ENCODE measurements at regions not wholly inside any gene's neighbourhood (a gene's known extent, or its start where the extent isn't known, plus 50 kb on each side); places are given as distances from the start of the nearest gene placed in this dataset.

- Histone ChIP-seq H3K4me3 (ENCODE audit: low read length in 2 of 2) (no peak overlapping the region), H3K27me3 (ENCODE audit: control insufficient read depth in 2 of 2, insufficient read depth in 1 of 2, low read length in 1 of 2) (no peaks in the 10 kb centered on the region), H3K9me3 (ENCODE audit: control insufficient read depth in 2 of 2, insufficient read depth in 1 of 2, low read length in 1 of 2) (peaks cover 3 to 18% of the 10 kb centered on the region in 2 donors), H3K36me3 (ENCODE audit: control insufficient read depth in 2 of 2, insufficient read depth in 2 of 2, low read length in 1 of 2) (no peaks in the 10 kb centered on the region), H3K4me1 (ENCODE audit: control insufficient read depth in 2 of 2, insufficient read depth in 2 of 2, low read length in 2 of 2) (no peaks in the 10 kb centered on the region), H3K27ac (ENCODE audit: low read depth in 1 of 2, low read length in 1 of 2) (no peak overlapping the region)
- 87% methylated on average over 4 of the region's 4 CpGs for WGBS
- DNase-seq (ENCODE audit: low read depth in 6 of 9, low spot score in 9 of 9): no peak
Measured at GRCh38 chr2:185185044-185185443, 553.6 kb upstream of the FSIP2 start.

GRCh38 chr2:185187421-185187820 lies 551.2 kb upstream of the FSIP2 start:
- H3K27me3 ChIP-seq (ENCODE audit: control insufficient read depth in 2 of 2, insufficient read depth in 1 of 2, low read length in 1 of 2): no peaks in the 10 kb centered on the region
- 90% methylated on average over 3 of the region's 3 CpGs for WGBS
- H3K27ac ChIP-seq (ENCODE audit: low read depth in 1 of 2, low read length in 1 of 2): no peak overlapping the region
- H3K4me3 ChIP-seq (ENCODE audit: low read length in 2 of 2): no peak overlapping the region
- H3K4me1 ChIP-seq (ENCODE audit: control insufficient read depth in 2 of 2, insufficient read depth in 2 of 2, low read length in 2 of 2): no peaks in the 10 kb centered on the region
- DNase-seq (ENCODE audit: low read depth in 6 of 9, low spot score in 9 of 9): no peak
- H3K9me3 ChIP-seq (ENCODE audit: control insufficient read depth in 2 of 2, insufficient read depth in 1 of 2, low read length in 1 of 2): peaks cover 3 to 18% of the 10 kb centered on the region in 2 donors
- H3K36me3 ChIP-seq (ENCODE audit: control insufficient read depth in 2 of 2, insufficient read depth in 2 of 2, low read length in 1 of 2): no peaks in the 10 kb centered on the region

- no peak for DNase-seq (ENCODE audit: low read depth in 6 of 9, low spot score in 9 of 9)
- no peak overlapping the region for H3K27ac ChIP-seq (ENCODE audit: low read depth in 1 of 2, low read length in 1 of 2)
Measured at GRCh38 chr2:185188656-185189055, 549.9 kb upstream of the FSIP2 start.

GRCh38 chr2:185201063-185201462 lies 537.5 kb upstream of the FSIP2 start:
- Histone ChIP-seq H3K36me3 (ENCODE audit: control insufficient read depth in 2 of 2, insufficient read depth in 2 of 2, low read length in 1 of 2) (no peaks in the 10 kb centered on the region), H3K27ac (ENCODE audit: low read depth in 1 of 2, low read length in 1 of 2) (no peak overlapping the region), H3K4me3 (ENCODE audit: low read length in 2 of 2) (no peak overlapping the region), H3K27me3 (ENCODE audit: control insufficient read depth in 2 of 2, insufficient read depth in 1 of 2, low read length in 1 of 2) (no peaks in the 10 kb centered on the region), H3K9me3 (ENCODE audit: control insufficient read depth in 2 of 2, insufficient read depth in 1 of 2, low read length in 1 of 2) (no peaks in the 10 kb centered on the region), H3K4me1 (ENCODE audit: control insufficient read depth in 2 of 2, insufficient read depth in 2 of 2, low read length in 2 of 2) (no peaks in the 10 kb centered on the region)
- 96% methylated on average over 1 of the region's 1 CpG for WGBS
- no peak for DNase-seq (ENCODE audit: low read depth in 6 of 9, low spot score in 9 of 9)

More at GRCh38 chr2:185188656-185189055, 549.9 kb upstream of the FSIP2 start:
- Histone ChIP-seq H3K27me3 (ENCODE audit: control insufficient read depth in 2 of 2, insufficient read depth in 1 of 2, low read length in 1 of 2) (no peaks in the 10 kb centered on the region), H3K9me3 (ENCODE audit: control insufficient read depth in 2 of 2, insufficient read depth in 1 of 2, low read length in 1 of 2) (peaks cover 3 to 18% of the 10 kb centered on the region in 2 donors), H3K4me3 (ENCODE audit: low read length in 2 of 2) (no peak overlapping the region), H3K36me3 (ENCODE audit: control insufficient read depth in 2 of 2, insufficient read depth in 2 of 2, low read length in 1 of 2) (no peaks in the 10 kb centered on the region), H3K4me1 (ENCODE audit: control insufficient read depth in 2 of 2, insufficient read depth in 2 of 2, low read length in 2 of 2) (no peaks in the 10 kb centered on the region)

GRCh38 chr2:185202381-185202780 lies 536.2 kb upstream of the FSIP2 start:
- WGBS: 88% methylated on average over 2 of the region's 2 CpGs
- H3K27me3 ChIP-seq (ENCODE audit: control insufficient read depth in 2 of 2, insufficient read depth in 1 of 2, low read length in 1 of 2): no peaks in the 10 kb centered on the region

GRCh38 chr2:185202945-185203528 lies 535.6 kb upstream of the FSIP2 start:
- Histone ChIP-seq H3K4me3 (ENCODE audit: low read length in 2 of 2) (no peak overlapping the region), H3K9me3 (ENCODE audit: control insufficient read depth in 2 of 2, insufficient read depth in 1 of 2, low read length in 1 of 2) (no peaks in the 10 kb centered on the region), H3K36me3 (ENCODE audit: control insufficient read depth in 2 of 2, insufficient read depth in 2 of 2, low read length in 1 of 2) (no peaks in the 10 kb centered on the region), H3K27me3 (ENCODE audit: control insufficient read depth in 2 of 2, insufficient read depth in 1 of 2, low read length in 1 of 2) (no peaks in the 10 kb centered on the region), H3K4me1 (ENCODE audit: control insufficient read depth in 2 of 2, insufficient read depth in 2 of 2, low read length in 2 of 2) (no peaks in the 10 kb centered on the region), H3K27ac (ENCODE audit: low read depth in 1 of 2, low read length in 1 of 2) (no peak overlapping the region)
- WGBS: 62% methylated on average over 3 of the region's 3 CpGs
- no peak for DNase-seq (ENCODE audit: low read depth in 6 of 9, low spot score in 9 of 9)

More at GRCh38 chr2:185202381-185202780, 536.2 kb upstream of the FSIP2 start:
- no peak for DNase-seq (ENCODE audit: low read depth in 6 of 9, low spot score in 9 of 9)
- Histone ChIP-seq H3K9me3 (ENCODE audit: control insufficient read depth in 2 of 2, insufficient read depth in 1 of 2, low read length in 1 of 2) (no peaks in the 10 kb centered on the region), H3K4me3 (ENCODE audit: low read length in 2 of 2) (no peak overlapping the region), H3K36me3 (ENCODE audit: control insufficient read depth in 2 of 2, insufficient read depth in 2 of 2, low read length in 1 of 2) (no peaks in the 10 kb centered on the region), H3K27ac (ENCODE audit: low read depth in 1 of 2, low read length in 1 of 2) (no peak overlapping the region), H3K4me1 (ENCODE audit: control insufficient read depth in 2 of 2, insufficient read depth in 2 of 2, low read length in 2 of 2) (no peaks in the 10 kb centered on the region)

GRCh38 chr2:185208261-185208660 lies 530.3 kb upstream of the FSIP2 start:
- H3K4me1 ChIP-seq (ENCODE audit: control insufficient read depth in 2 of 2, insufficient read depth in 2 of 2, low read length in 2 of 2): no peaks in the 10 kb centered on the region
- H3K27me3 ChIP-seq (ENCODE audit: control insufficient read depth in 2 of 2, insufficient read depth in 1 of 2, low read length in 1 of 2): no peaks in the 10 kb centered on the region
- DNase-seq (ENCODE audit: low read depth in 6 of 9, low spot score in 9 of 9): no peak
- no peaks in the 10 kb centered on the region for H3K36me3 ChIP-seq (ENCODE audit: control insufficient read depth in 2 of 2, insufficient read depth in 2 of 2, low read length in 1 of 2)
- 14% methylated on average over 1 of the region's 1 CpG for WGBS
- no peak overlapping the region for H3K4me3 ChIP-seq (ENCODE audit: low read length in 2 of 2)
- H3K27ac ChIP-seq (ENCODE audit: low read depth in 1 of 2, low read length in 1 of 2): no peak overlapping the region
- H3K9me3 ChIP-seq (ENCODE audit: control insufficient read depth in 2 of 2, insufficient read depth in 1 of 2, low read length in 1 of 2): no peaks in the 10 kb centered on the region

- Histone ChIP-seq H3K9me3 (ENCODE audit: control insufficient read depth in 2 of 2, insufficient read depth in 1 of 2, low read length in 1 of 2) (no peaks in the 10 kb centered on the region), H3K27ac (ENCODE audit: low read depth in 1 of 2, low read length in 1 of 2) (no peak overlapping the region), H3K27me3 (ENCODE audit: control insufficient read depth in 2 of 2, insufficient read depth in 1 of 2, low read length in 1 of 2) (no peaks in the 10 kb centered on the region), H3K36me3 (ENCODE audit: control insufficient read depth in 2 of 2, insufficient read depth in 2 of 2, low read length in 1 of 2) (no peaks in the 10 kb centered on the region), H3K4me1 (ENCODE audit: control insufficient read depth in 2 of 2, insufficient read depth in 2 of 2, low read length in 2 of 2) (no peaks in the 10 kb centered on the region), H3K4me3 (ENCODE audit: low read length in 2 of 2) (no peak overlapping the region)
- WGBS: 72% methylated on average over 3 of the region's 3 CpGs
- DNase-seq (ENCODE audit: low read depth in 6 of 9, low spot score in 9 of 9): no peak
Measured at GRCh38 chr2:185215497-185215896, 523.1 kb upstream of the FSIP2 start.

GRCh38 chr2:185219981-185220380 lies 518.6 kb upstream of the FSIP2 start:
- no peak overlapping the region for H3K4me3 ChIP-seq (ENCODE audit: low read length in 2 of 2)
- H3K36me3 ChIP-seq (ENCODE audit: control insufficient read depth in 2 of 2, insufficient read depth in 2 of 2, low read length in 1 of 2): no peaks in the 10 kb centered on the region
- DNase-seq (ENCODE audit: low read depth in 6 of 9, low spot score in 9 of 9): no peak
- no peaks in the 10 kb centered on the region for H3K9me3 ChIP-seq (ENCODE audit: control insufficient read depth in 2 of 2, insufficient read depth in 1 of 2, low read length in 1 of 2)
- H3K27me3 ChIP-seq (ENCODE audit: control insufficient read depth in 2 of 2, insufficient read depth in 1 of 2, low read length in 1 of 2): no peaks in the 10 kb centered on the region
- WGBS: 85% methylated on average over 3 of the region's 3 CpGs
- H3K4me1 ChIP-seq (ENCODE audit: control insufficient read depth in 2 of 2, insufficient read depth in 2 of 2, low read length in 2 of 2): no peaks in the 10 kb centered on the region
- no peak overlapping the region for H3K27ac ChIP-seq (ENCODE audit: low read depth in 1 of 2, low read length in 1 of 2)

GRCh38 chr2:185222311-185222710 lies 516.3 kb upstream of the FSIP2 start:
- H3K4me3 ChIP-seq (ENCODE audit: low read length in 2 of 2): no peak overlapping the region
- no peaks in the 10 kb centered on the region for H3K4me1 ChIP-seq (ENCODE audit: control insufficient read depth in 2 of 2, insufficient read depth in 2 of 2, low read length in 2 of 2)
- no peaks in the 10 kb centered on the region for H3K36me3 ChIP-seq (ENCODE audit: control insufficient read depth in 2 of 2, insufficient read depth in 2 of 2, low read length in 1 of 2)
- no peaks in the 10 kb centered on the region for H3K27me3 ChIP-seq (ENCODE audit: control insufficient read depth in 2 of 2, insufficient read depth in 1 of 2, low read length in 1 of 2)
- WGBS: 93% methylated on average over 1 of the region's 1 CpG
- no peaks in the 10 kb centered on the region for H3K9me3 ChIP-seq (ENCODE audit: control insufficient read depth in 2 of 2, insufficient read depth in 1 of 2, low read length in 1 of 2)
- DNase-seq (ENCODE audit: low read depth in 6 of 9, low spot score in 9 of 9): no peak
- no peak overlapping the region for H3K27ac ChIP-seq (ENCODE audit: low read depth in 1 of 2, low read length in 1 of 2)
